GM19023 (cell line): ENCODE measurements at regions not wholly inside any gene's neighbourhood (a gene's known extent, or its start where the extent isn't known, plus 50 kb on each side); places are given as distances from the start of the nearest gene placed in this dataset.

Experiments
- ATAC-seq: cut with Tn5 transposase; IDR thresholded peaks from one replicate; pipeline ENCODE4 v1.9.1; 2021; ENCODE audit warnings: mild to moderate bottlenecking, moderate library complexity; ENCODE audit not compliant: unreplicated experiment

DNA sequence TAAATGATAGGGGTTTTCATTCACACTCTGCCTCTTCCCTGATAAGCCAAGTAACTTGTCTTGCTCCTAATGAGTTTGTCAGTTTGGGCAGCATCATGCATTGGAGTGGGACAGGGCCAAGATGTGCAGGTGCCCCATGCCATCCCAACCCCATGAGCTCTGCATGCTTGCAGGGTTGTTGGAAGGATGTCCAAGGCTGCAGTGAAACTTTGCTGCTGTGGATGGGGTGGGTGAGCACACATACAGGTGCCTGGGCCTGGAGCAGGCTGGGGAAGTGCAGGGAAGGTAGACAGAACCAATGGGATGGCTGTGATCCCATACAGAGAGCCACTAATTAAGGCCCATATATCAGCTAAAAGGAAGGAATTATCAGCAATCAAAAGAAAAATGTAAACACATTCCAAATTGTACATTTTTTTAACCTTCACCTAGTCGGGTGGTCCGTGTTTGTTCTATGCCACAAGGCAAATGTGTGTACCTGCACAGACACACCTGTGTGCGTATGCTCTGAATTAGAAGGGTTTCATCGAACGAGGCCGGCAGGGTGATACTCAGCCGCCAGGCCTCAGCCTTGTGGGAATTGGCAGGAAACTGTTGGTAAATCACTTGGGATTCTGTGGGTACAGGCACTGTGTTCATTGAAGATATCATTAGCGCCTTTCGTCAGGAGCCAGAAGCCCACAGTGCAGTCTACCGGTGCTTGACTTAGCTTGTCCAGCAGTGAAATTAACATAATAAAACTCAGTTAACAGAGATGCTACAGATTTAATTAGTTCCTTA, 342.9 kb downstream of the MYCN start:
- no peak for ATAC-seq

DNA sequence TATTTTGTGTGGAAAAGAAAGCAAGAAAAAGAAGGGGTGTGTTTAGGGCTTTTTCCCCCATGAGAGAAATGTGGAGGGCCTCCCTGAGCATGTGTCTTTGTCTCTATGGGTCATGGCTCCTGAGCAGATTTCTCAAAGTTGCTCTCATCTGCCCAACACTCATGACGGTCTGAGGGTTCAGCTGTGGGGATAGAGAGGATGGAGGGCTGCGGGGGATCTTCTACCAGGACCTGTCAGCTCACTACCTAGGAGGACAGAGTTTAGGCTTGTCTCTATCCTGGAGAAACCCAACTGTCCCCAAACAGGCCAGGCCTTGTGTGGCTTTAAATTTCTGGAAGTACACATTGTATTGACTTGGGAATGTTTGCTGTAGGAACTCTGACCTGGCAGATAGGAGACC, 342.2 kb downstream of the MYCN start:
- ATAC-seq: no peak

DNA sequence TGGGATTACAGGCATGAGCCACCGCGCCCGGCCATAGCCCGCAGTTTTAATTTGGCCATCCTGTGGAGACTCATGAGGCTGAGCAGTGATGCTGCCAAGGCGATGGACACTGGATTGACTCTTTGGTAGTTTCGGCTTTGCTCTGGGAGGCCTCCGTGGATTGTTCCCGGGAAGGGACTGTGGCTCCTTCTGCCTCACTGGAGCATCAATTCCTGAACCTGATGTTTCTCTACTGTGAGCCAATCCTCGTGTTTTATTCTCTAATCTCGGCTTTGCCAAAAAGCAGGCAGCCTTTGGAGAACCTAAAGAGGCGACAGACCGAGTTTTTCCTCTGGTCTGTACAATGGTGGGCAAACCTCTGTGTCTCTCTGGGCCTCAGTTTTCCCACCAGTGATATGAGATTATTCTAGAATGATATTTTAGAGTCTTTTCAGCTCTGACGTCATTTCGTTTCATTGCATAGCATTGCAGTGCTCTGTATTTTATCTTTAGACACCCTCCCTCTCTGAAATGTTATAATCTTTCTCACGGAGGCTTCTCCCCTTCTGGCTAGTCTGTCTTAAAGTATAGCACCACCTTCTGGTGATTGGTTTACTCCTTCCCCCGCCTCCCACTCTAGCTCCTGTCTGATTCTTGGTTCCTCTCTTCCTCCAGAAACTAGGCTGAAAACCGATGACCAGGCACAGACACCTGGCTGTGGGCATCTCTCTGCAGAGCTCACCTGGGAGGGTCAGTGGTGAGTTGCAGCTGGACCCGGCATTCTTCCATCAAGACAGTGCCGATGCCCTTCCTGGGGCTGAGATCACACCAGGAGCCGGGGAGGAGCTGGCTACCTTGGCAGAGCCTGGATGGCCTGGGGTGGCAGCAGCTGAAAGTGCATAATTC, 341.3 kb downstream of the MYCN start:
- no peak for ATAC-seq

DNA sequence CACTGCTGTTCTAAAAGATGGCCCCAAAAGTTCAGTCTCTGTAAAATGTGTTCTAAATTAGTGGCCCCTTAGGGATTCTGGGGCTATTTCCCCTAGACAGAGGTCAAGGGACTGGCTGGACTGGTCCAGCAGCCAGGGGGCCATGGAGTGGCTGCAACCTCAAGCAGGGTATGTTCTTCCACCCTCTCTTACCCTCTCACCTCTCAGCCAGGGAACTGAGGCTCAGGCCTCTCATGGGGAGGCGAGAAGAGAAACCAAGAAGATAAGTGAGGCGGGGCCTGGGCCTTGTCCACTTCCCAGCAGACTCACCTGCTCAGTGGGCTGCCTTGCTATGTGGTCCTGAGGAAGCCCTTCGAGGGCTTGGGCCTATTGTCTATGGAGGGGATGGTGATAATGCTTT, 339.7 kb downstream of the MYCN start:
- ATAC-seq: no peak

DNA sequence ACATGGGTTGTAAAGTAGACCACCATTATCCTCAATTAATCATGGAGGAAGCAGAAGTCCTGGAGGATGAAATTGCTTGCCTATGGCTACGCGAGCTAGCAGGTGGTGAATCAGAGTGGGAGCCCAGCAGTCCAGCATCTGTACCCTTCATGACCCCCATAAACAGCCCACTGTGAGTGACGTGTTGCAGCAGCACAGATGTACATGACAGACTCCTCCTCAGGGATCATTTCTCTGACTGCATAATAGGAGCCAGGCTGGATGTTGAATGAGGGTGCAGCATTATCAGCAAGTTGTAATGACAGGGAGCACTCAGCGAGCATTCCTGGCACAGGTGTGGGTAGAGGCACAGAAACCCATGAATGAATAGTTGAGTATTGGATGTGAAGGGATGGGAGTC, 339.3 kb downstream of the MYCN start:
- no peak for ATAC-seq

DNA sequence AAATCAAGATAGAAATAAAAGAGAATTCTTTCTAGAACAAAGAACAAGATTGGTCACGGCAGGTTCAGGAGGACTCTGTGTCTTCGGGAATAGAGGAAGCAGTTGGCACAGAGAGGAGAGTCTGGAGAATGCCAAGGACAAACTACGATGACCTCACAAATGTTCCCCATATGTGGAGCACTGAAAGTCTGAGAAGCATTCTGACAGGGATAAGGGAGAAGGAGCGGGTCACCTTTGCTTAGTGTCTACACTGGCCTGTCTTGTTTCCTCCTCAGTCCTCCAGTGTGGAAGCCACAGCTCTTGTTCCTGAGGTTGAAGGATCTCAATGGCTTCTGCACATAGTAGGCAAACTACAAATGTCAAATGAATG, 338.8 kb downstream of the MYCN start:
- no peak for ATAC-seq

DNA sequence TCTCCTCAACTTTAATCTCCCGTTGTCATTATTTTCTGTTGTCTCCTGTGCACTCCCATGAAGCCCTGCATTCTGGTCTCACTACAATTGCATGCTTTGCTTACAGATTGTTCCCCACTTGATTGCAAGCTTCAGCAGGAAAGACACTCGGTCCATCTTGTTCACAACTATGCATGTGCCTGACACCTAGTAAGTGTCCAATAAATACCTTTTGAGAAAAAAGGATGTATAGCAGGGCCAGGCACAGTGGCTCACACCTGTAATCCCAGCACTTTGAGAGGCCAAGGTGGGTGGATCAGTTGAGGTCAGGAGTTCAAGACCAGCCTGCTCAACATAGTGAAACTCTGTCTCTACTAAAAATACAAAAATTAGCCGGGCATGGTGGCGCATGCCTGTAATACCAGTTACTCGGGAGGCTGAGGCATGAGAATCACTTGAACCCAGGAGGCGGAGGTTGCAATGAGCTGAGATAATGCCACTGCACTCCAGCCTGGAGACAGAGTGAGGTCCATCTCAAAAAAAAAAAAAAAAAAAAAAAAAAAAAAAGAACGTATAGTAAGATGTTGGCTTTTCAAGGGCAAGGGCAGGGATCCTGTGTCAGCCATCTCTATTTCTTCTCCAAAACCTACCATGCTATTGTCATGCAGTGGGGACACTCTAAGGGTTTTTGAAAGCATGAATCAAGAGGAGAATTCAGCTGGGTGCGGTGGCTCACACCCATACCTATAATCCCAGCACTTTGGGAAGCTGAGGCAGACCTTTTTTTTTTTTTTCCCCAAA, 338.3 kb downstream of the MYCN start:
- no peak for ATAC-seq

DNA sequence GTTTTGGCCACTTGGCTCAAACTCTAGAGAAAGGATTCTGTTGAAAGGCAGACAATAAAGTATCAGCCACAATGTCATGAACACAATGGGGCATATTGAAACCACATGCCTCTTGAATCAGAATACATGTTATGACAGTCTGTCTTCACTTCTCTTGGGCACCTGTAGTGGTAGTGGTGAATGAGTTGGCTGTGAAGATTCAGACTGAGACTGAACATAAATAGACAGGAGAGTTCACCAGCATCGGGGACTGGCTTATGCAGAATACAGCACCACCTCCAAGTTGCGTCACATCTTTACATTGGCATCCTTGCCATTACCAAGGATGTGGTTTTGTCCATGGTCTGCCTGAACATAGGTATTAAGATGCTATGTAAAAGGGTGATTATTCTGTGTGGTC, 336.8 kb downstream of the MYCN start:
- no peak for ATAC-seq

DNA sequence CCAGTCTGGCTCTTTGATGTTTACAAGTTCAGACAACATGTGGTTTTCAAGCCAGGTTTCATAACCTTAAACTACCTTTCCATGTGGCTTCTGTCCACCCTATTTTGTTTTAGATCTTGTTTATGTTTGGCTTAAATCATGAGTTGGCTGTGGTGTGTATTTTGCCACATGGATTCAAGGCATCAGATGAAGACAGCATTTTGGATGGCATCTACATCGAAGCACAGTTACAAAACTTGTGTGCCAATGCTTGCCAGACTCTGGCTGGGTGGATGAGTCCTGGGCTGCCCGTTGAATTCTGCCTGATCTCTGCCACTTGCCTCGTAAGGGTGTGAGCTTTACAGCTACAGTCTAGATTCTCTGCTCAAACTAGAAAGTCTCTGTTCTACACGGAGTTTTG, 335.3 kb downstream of the MYCN start:
- ATAC-seq: no peak

DNA sequence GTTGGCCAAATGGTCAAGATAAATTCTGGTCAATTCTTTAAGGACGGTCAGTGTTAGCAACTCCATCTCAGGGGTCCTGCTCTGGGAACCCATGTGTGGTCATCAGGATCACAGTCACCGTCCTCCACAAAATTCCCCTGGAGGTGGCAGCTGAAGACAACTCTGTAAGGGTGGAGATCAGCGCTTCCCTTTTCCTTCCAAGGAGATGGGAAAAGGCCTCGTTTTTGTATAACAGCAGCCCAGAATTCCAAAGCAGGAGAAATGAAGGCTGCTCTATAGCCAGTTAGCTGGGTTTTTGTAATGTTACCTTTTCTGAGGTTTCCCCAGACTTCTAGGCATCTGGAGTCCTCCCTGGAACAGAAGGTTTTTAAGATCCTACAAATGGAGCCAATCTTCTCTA, 334.8 kb downstream of the MYCN start:
- ATAC-seq: no peak

DNA sequence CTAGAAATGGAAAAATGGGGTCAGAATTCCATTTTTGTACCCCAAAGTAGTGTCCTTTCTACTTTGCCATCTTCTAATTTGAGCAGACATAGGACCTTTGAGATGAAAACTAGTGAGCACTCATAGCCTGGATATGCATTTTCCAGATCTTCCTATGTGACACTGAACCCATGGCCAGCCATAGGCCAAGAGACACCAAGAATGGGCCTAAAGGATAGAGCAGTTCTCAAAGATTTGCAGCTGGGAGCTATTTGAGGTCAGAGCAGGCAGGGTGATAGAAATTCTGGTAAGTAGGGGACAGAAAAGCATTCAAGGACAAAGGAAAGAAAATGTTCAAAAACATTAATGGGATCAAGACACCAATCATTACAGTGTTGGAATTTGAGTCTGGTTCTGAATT, 332.8 kb downstream of the MYCN start:
- no peak for ATAC-seq

DNA sequence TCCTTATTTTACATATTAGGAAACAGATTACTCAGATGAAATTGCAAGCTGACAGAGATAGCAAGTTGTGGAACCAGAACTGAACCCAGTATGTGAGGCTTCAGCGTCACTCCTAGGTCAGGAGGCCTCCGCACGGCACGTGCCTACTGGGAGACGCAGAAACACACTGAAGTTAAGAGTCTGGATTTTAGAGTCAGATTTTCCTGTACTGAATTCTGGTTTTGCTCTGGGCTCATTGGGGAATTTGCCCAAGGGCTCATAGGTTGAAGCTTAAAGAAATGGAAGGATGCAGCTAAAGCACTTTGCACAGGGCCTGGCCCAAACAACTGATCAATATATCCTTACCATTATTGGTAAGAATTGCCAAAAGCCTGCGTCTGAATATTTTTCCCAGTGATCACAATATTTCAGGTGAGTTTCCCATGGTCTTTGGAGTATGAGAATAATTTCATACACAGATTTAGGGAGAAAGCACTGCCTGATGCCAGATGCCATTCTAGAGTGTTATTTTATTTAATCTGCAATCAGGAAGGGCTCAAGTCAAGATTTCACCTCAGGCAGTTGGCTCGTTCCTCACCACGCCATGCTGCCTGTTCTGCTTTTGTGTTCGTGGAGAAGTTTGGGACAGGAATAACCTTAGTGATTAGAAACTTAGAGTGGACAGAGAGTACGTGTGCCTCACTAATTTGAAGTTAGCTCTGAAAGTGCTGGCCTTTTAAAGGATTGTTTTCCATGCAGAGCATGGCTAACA, 331.9 kb downstream of the MYCN start:
- ATAC-seq: no peak

DNA sequence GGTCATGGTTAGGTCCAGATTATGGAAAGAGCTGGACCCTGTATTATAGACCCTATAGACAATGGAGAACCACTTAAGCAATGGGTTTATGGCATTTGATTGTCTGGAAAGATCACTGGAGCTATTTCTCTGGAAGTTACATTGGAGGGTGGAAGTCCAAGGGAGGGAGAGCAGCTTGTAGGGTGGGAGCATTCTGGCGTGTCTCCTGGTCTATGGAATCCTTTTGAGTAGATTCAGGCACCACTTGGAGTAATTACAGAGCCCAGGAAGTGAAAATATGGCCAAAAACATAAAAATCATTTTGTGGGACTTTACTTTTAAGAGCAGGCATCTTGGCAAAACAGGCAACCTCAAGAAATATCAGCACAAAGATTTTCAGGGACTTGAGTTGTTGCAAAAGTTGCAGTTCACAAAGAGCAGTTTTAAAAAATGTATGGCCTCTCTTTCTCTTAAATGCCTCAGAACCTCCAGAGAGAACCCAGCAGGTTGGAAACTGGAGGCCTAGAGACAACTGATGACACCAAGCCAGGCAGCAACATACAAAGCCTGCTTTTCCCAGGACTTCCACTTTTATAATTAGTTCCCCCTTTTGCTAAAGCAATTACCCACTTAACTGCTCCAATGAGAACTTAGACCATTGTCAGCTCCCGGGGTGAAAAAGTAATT, 331.0 kb downstream of the MYCN start:
- ATAC-seq: no peak

DNA sequence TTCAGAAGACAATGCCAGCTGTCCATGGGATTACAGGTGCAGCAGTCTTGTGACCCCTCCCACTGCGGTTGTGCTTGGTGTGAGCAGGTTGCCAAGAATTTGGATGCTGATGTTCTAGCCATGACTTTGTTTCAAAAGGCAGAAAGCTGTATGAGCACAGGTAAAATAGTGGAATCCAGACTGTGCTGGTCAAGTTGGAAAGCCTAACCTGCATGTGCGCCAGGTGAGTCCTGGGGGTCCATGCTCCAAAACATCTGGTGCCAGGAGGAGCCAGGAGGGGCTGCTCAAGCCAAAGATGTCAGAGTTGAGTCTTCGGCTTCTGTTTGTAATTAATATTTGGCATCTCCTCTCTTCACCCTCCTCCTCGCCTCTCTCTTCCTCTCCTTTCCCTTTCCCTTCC, 330.1 kb downstream of the MYCN start:
- no peak for ATAC-seq

DNA sequence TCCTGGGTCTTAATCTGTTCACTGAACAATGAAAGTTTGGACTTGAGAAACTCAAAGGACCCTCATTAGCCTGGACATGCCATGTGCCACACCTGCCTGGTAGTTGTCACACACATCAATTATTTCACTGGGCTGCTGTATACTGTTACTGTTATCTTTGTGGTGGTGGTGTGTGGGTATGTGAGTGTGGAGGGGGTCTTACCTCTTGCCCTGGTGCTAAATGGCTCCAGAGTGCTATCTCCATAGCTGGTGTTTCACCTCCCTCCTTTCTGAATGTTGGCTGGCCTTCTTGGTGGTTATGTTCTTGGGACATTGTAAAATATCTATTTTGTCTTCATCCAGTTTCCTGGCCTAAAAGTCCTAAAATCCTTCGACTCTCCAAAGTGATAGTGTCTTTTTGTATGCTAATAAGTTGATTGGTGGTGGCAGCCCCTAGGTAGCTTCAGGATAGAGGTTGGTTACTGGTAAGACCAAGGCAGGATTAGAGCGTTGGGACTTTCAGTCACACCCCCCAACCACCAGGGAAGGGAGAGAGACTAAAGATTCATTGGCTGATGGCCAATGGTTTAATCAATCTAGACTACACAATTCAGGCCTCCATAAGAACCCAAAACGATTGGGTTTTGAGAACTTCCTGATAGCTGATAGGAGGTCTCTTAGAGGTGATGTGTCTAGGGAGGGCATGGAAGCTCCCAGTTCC, 328.1 kb downstream of the MYCN start:
- no peak for ATAC-seq

DNA sequence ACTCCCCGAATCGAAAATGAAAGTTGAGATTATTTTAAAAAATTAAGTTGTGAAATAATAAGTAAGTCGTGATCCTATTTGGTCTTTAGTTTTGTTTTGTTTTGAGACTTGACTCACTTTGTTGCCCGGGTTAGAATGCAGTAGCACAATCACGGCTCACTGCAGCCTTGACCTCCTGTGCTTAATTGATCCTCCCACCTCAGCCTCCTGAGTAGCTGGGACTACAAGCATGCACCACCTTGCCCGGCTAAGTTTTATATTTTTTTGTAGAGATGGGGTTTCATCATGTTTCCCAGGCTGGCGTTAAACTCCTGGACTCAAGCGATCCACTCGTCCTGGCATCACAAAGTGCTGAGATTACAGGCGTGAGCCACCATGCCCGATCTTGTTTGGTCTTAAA, 326.2 kb downstream of the MYCN start:
- ATAC-seq: no peak

DNA sequence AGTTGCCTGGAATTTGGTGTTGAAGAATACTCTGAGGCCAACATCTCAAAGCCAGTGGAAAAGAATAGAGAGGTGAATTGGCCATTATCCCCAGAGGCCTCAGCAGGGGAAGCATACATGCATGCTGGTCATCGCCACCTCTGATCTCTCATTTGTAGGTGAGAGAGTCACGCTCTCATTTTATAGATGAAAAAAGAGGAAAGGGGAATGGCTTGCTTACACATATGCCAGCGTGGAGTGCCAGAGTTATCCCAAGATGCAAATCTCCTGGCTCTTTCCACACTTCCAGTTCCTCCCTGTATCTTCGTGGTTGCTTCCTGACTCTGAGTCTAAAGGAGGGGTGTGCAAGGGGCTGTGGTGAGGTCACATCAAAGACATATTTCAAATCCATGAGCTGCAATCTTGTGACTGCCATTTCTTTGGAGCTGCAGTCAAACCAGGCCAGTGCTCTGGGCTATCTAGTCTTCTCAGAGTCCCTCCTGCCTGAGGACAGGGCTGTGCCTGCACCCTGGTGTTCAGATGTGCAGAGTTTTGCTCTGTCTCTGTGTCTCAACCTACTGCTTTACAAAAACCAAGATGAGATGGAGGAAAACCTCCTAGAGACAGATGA, 324.7 kb downstream of the MYCN start:
- no peak for ATAC-seq

DNA sequence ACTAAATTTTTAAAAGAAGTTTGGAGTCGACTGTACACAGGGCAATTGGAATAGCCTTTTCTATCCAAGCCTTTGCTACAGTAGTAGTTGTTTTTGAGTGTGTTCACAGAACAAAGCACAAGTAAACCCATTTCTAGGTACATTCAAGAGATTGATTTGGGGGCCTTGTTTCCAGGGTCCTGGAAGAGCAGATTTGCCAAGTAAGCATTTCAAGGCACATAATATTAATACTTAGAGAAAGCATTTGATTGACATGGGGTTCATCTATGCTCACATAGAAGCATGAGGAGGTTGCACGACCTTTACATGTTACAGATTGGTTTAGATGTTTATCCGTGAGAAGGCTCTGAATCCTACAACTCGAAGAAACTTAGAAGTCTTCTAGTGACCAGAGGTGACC, 324.1 kb downstream of the MYCN start:
- ATAC-seq: no peak

DNA sequence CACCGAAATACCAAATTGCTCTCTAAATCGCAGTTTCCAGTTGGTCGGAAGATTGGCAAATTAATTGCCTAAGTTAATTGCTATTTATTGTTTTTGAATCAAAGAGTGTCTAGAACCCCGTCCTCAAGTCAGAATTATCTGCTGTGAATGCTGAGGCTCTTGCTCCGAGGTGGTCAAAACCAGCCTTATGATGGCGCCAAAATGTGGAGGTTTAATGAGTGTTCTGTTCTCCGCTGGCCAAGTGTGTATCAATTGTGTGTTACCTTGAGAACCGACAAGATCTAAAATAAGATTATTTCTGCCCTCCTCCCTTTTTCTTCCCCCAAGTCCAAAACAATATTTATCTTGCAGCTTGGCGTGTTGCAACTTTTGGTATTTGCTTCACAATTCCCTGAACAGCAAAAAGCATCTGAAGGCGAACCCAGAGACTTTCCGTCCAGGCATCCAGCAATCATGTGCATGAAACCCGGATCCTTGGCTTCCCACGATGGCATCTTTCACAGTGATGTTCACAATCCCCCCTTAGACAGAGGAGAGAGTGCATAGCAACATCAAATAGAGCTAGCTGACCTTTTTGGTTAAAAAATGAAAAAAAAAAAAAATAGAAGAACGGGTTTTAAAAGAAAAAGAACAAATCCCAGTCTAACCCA, 323.0 kb downstream of the MYCN start:
- no peak for ATAC-seq
